HEK293 (cell line): ENCODE measurements at regions not wholly inside any gene's neighbourhood (a gene's known extent, or its start where the extent isn't known, plus 50 kb on each side); places are given as distances from the start of the nearest gene placed in this dataset.

Experiments
- ZBTB21 ChIP-seq: fragments of 450-650 bp; formaldehyde crosslinking; IDR thresholded peaks from 2 replicates; pipeline ENCODE4 v1.5.1; 2017; ENCODE audit warnings: missing biosample characterization, missing genetic modification characterization
- ZNF350 ChIP-seq: fragments of 450-650 bp; formaldehyde crosslinking; IDR thresholded peaks from 2 replicates; pipeline ENCODE4 v1.5.0; 2017; ENCODE audit warnings: missing biosample characterization, mild to moderate bottlenecking, missing genetic modification characterization
- ZNF621 ChIP-seq: fragments of 450-650 bp; formaldehyde crosslinking; IDR thresholded peaks from 2 replicates; pipeline ENCODE4 v1.5.1; 2017; ENCODE audit warnings: missing biosample characterization, missing genetic modification characterization
- TF ChIP-seq, protein P1 (sequence below): fragments of 450-650 bp; formaldehyde crosslinking; IDR thresholded peaks from 2 replicates; pipeline ENCODE4 v1.5.1; 2016; ENCODE audit warnings: missing biosample characterization, missing genetic modification characterization

DNA sequence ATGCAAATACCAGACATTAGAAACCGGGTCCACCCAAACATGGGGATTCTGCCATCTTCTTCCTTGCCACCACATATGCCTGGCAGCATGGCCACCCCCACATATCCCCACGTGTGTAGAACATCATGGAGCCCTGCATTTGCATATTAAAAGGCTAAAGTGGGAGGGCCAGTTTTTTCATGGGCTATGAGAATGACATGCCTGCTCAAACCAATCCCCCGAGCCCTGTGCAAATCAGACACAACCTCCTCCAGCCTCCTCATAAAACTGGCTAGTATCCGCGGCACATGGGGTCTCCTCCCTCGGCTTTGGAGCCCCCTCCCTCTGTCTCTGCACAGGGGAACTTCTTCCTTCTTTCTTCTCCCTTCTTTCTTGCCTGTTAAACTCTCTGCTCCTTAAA lies 174.9 kb upstream of the WSCD1 start:
- TF ChIP-seq ZNF350 (tag by site-specific recombination) (no peak), ZBTB21 (no peak), ZNF621 (no peak)
- TF ChIP-seq, protein P1, sequence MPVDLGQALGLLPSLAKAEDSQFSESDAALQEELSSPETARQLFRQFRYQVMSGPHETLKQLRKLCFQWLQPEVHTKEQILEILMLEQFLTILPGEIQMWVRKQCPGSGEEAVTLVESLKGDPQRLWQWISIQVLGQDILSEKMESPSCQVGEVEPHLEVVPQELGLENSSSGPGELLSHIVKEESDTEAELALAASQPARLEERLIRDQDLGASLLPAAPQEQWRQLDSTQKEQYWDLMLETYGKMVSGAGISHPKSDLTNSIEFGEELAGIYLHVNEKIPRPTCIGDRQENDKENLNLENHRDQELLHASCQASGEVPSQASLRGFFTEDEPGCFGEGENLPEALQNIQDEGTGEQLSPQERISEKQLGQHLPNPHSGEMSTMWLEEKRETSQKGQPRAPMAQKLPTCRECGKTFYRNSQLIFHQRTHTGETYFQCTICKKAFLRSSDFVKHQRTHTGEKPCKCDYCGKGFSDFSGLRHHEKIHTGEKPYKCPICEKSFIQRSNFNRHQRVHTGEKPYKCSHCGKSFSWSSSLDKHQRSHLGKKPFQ (tag by site-specific recombination), result no peak
